Type B pancreatic cell (in vitro differentiated cells): ENCODE measurements at regions not wholly inside any gene's neighbourhood (a gene's known extent, or its start where the extent isn't known, plus 50 kb on each side); places are given as distances from the start of the nearest gene placed in this dataset.
A peak's percentile ranks its signal among the peaks of the same experiment; 100 is the strongest.

ENCODE experiments used
- DNase-seq: peaks from one replicate; pipeline ENCODE4 v3.0.0; 2021; ENCODE audit warnings: mixed read lengths; ENCODE audit not compliant: unreplicated experiment; ENCODE audit errors: extremely low spot score
- H3K27ac Mint-ChIP-seq: 2 replicates; pipeline ENCODE4 v1.8.0; 2021; ENCODE audit warnings: mild to moderate bottlenecking, mixed read lengths
- H3K27me3 Mint-ChIP-seq: 2 replicates; pipeline ENCODE4 v1.8.0; 2021; ENCODE audit warnings: mixed read lengths
- H3K36me3 Mint-ChIP-seq: 2 replicates; pipeline ENCODE4 v1.8.0; 2021; ENCODE audit warnings: mixed read lengths
- H3K4me1 Mint-ChIP-seq: one replicate; pipeline ENCODE4 v1.8.0; 2021; ENCODE audit warnings: mixed read lengths; ENCODE audit not compliant: unreplicated experiment
- H3K4me3 Mint-ChIP-seq: 2 replicates; pipeline ENCODE4 v1.8.0; 2021; ENCODE audit warnings: mild to moderate bottlenecking, mixed read lengths
- H3K9me3 Mint-ChIP-seq: 2 replicates; pipeline ENCODE4 v1.8.0; 2021; ENCODE audit warnings: mixed read lengths
- TF ChIP-seq, protein P1 (sequence below): fragments of 200-600 bp; sonication (generic); conservative IDR thresholded peaks from 2 replicates; pipeline ENCODE4 v1.5.0; 2021; ENCODE audit warnings: antibody characterized with exemption, mild to moderate bottlenecking

- H3K4me3 Mint-ChIP-seq: no peak overlapping the region
- H3K27ac Mint-ChIP-seq: no peak overlapping the region
- peaks cover 4% of the 10 kb centered on the region for H3K9me3 Mint-ChIP-seq
- TF ChIP-seq, protein P1, sequence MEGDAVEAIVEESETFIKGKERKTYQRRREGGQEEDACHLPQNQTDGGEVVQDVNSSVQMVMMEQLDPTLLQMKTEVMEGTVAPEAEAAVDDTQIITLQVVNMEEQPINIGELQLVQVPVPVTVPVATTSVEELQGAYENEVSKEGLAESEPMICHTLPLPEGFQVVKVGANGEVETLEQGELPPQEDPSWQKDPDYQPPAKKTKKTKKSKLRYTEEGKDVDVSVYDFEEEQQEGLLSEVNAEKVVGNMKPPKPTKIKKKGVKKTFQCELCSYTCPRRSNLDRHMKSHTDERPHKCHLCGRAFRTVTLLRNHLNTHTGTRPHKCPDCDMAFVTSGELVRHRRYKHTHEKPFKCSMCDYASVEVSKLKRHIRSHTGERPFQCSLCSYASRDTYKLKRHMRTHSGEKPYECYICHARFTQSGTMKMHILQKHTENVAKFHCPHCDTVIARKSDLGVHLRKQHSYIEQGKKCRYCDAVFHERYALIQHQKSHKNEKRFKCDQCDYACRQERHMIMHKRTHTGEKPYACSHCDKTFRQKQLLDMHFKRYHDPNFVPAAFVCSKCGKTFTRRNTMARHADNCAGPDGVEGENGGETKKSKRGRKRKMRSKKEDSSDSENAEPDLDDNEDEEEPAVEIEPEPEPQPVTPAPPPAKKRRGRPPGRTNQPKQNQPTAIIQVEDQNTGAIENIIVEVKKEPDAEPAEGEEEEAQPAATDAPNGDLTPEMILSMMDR: peak; percentile 26
- H3K36me3 Mint-ChIP-seq: no peaks in the 10 kb centered on the region
- peaks cover 4% of the 10 kb centered on the region for H3K4me1 Mint-ChIP-seq
- no peak for DNase-seq
- H3K27me3 Mint-ChIP-seq: no peaks in the 10 kb centered on the region
These were observed 947.7 kb upstream of the MAP3K7 start for GRCh38 chr6:91534614-91535013.

DNA sequence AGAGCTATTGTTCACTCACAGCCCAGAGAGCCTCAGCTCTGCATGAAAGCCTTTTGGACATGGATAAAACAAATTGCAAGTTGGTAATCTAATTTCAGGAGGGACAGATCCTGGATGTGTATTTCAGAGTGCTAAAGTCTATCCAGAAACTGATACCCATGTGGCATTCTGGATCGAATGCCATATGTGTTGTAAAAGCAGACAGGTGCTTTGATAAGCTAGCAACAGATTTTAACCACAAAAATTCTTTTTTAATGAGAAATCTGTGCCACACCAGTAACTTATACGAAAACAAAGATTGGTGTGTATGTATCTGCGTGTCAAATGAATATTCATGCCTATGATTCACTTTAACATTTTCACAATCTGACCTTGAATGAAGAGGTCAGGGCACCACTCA lies 936.6 kb upstream of the MAP3K7 start:
- Mint-ChIP-seq H3K36me3 (no peaks in the 10 kb centered on the region), H3K9me3 (no peaks in the 10 kb centered on the region), H3K27me3 (no peaks in the 10 kb centered on the region), H3K4me3 (no peak overlapping the region), H3K4me1 (no peaks in the 10 kb centered on the region), H3K27ac (no peak overlapping the region)
- DNase-seq: no peak
- TF ChIP-seq, protein P1: no peak

- Mint-ChIP-seq H3K36me3 (no peaks in the 10 kb centered on the region), H3K27ac (no peak overlapping the region), H3K27me3 (no peaks in the 10 kb centered on the region), H3K4me3 (no peak overlapping the region), H3K4me1 (no peaks in the 10 kb centered on the region), H3K9me3 (no peaks in the 10 kb centered on the region)
- TF ChIP-seq, protein P1: no peak
- no peak for DNase-seq
These were observed 935.1 kb upstream of the MAP3K7 start for GRCh38 chr6:91521999-91522398.

- no peak overlapping the region for H3K27ac Mint-ChIP-seq
- H3K36me3 Mint-ChIP-seq: no peaks in the 10 kb centered on the region
These were observed 922.8 kb upstream of the MAP3K7 start for GRCh38 chr6:91509711-91510110.

GRCh38 chr6:91509039-91509438 lies 922.2 kb upstream of the MAP3K7 start:
- Mint-ChIP-seq H3K4me1 (no peaks in the 10 kb centered on the region), H3K4me3 (no peak overlapping the region), H3K36me3 (no peaks in the 10 kb centered on the region), H3K27ac (no peak overlapping the region), H3K9me3 (no peaks in the 10 kb centered on the region), H3K27me3 (no peaks in the 10 kb centered on the region)
- TF ChIP-seq, protein P1: no peak
- DNase-seq: no peak

More at GRCh38 chr6:91509711-91510110, 922.8 kb upstream of the MAP3K7 start:
- no peak for DNase-seq
- no peaks in the 10 kb centered on the region for H3K4me1 Mint-ChIP-seq
- TF ChIP-seq, protein P1: no peak
- H3K27me3 Mint-ChIP-seq: no peaks in the 10 kb centered on the region
- no peaks in the 10 kb centered on the region for H3K9me3 Mint-ChIP-seq
- H3K4me3 Mint-ChIP-seq: no peak overlapping the region

- Mint-ChIP-seq H3K9me3 (no peaks in the 10 kb centered on the region), H3K4me3 (no peak overlapping the region), H3K4me1 (no peaks in the 10 kb centered on the region), H3K27me3 (no peaks in the 10 kb centered on the region), H3K36me3 (no peaks in the 10 kb centered on the region), H3K27ac (no peak overlapping the region)
- TF ChIP-seq, protein P1: no peak
- no peak for DNase-seq
These were observed 919.6 kb upstream of the MAP3K7 start for GRCh38 chr6:91506509-91506908.
